ENCODE measurements at regions not wholly inside any gene's neighbourhood (a gene's known extent, or its start where the extent isn't known, plus 50 kb on each side); places are given as distances from the start of the nearest gene placed in this dataset.

DNA sequence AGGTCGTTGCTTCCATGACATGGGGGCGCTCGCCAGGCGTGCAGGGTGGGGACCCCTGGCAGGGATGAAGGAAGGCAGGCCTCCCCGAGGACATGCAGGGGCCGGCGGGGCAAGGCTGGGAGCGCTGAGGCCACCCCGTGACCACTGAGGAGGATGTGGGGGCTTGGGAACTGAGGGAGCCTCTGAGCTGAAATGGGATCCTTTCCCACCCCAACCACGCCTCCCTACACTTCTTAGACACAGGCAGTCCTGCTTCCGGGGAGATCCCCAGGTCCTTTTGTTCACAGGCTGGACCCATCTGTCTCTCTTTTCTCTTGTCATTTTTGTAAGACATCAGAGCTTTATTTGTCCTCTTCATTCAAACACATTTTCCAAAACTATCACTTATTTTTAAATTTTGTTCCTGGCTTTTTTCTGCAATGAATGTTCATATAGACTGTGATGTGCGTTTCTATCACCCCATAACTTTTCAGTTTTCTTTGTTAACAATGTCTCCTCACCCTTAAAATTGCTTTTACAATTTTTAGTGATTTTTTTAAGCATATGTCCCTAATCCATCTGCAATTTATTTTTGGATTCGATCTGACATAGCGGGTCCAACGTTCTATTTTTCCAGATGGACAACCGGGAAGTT, 156.7 kb upstream of the BACE2 start:
- H3K4me1 ChIP-seq (ENCODE audit: control insufficient read depth, insufficient read depth, low read length, poor library complexity, severe bottlenecking) = no peaks in the 10 kb centered on the region
- H3K4me3 ChIP-seq (ENCODE audit: extremely low read depth, insufficient read depth, low read length, poor library complexity, severe bottlenecking) = no peak overlapping the region
- 84 to 90% methylated on average over 7 to 11 of the region's 16 CpGs for WGBS, 2 experiments (ENCODE audit: insufficient coverage in 2 of 2)
- no peaks in the 10 kb centered on the region for H3K9me3 ChIP-seq (ENCODE audit: control insufficient read depth, low read length)
- no peaks in the 10 kb centered on the region for H3K36me3 ChIP-seq (ENCODE audit: control insufficient read depth, insufficient read depth, low read length)
- no peak overlapping the region for H3K27ac ChIP-seq (ENCODE audit: low read depth, low read length, severe bottlenecking)

DNA sequence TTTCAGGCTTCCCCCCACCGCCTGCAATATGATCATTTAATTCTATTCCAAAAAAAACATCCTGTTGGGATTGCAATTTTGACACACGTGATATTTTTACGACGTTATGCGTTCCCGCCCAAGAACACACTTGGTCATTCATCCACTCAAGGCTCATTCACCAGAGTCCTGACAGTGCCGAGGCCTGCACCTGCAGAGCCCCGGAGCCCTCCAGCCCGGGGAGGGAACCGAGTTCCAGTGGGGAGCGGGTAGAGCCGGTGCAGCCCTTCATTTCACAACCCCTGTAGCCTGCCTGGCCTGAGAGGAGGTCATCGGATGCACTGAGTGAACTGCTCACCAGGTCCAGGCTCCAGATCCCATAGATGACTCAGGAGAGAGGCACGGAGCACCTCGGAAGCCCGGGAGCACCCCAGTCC, 156.0 kb upstream of the BACE2 start:
- WGBS, 2 experiments (ENCODE audit: insufficient coverage in 2 of 2) = 92 to 93% methylated on average over 9 to 12 of the region's 16 CpGs
- no peaks in the 10 kb centered on the region for H3K4me1 ChIP-seq (ENCODE audit: control insufficient read depth, insufficient read depth, low read length, poor library complexity, severe bottlenecking)
- H3K36me3 ChIP-seq (ENCODE audit: control insufficient read depth, insufficient read depth, low read length) = no peaks in the 10 kb centered on the region
- H3K27ac ChIP-seq (ENCODE audit: low read depth, low read length, severe bottlenecking) = no peak overlapping the region
- H3K9me3 ChIP-seq (ENCODE audit: control insufficient read depth, low read length) = no peaks in the 10 kb centered on the region
- H3K4me3 ChIP-seq (ENCODE audit: extremely low read depth, insufficient read depth, low read length, poor library complexity, severe bottlenecking) = no peak overlapping the region

- Histone ChIP-seq H3K9me3 (ENCODE audit: control insufficient read depth, low read length) (no peaks in the 10 kb centered on the region), H3K27ac (ENCODE audit: low read depth, low read length, severe bottlenecking) (no peak overlapping the region), H3K4me1 (ENCODE audit: control insufficient read depth, insufficient read depth, low read length, poor library complexity, severe bottlenecking) (no peaks in the 10 kb centered on the region), H3K4me3 (ENCODE audit: extremely low read depth, insufficient read depth, low read length, poor library complexity, severe bottlenecking) (no peak overlapping the region), H3K36me3 (ENCODE audit: control insufficient read depth, insufficient read depth, low read length) (no peaks in the 10 kb centered on the region)
- WGBS, 2 experiments (ENCODE audit: insufficient coverage in 2 of 2) = 79% methylated on average over 3 of the region's 3 CpGs
These were observed 155.5 kb upstream of the BACE2 start for GRCh38 chr21:41012425-41012824.

GRCh38 chr21:41016472-41016871, 151.5 kb upstream of the BACE2 start:
- H3K4me3 ChIP-seq (ENCODE audit: extremely low read depth, insufficient read depth, low read length, poor library complexity, severe bottlenecking) = no peak overlapping the region
- H3K36me3 ChIP-seq (ENCODE audit: control insufficient read depth, insufficient read depth, low read length) = no peaks in the 10 kb centered on the region
- H3K9me3 ChIP-seq (ENCODE audit: control insufficient read depth, low read length) = no peaks in the 10 kb centered on the region
- H3K4me1 ChIP-seq (ENCODE audit: control insufficient read depth, insufficient read depth, low read length, poor library complexity, severe bottlenecking) = no peaks in the 10 kb centered on the region
- no peak overlapping the region for H3K27ac ChIP-seq (ENCODE audit: low read depth, low read length, severe bottlenecking)
- no CpG with 5 or more reads among the region's 2 CpGs for whole genome bisulfite sequencing, 2 experiments (ENCODE audit: insufficient coverage in 2 of 2)

GRCh38 chr21:41018431-41018830, 149.5 kb upstream of the BACE2 start:
- whole genome bisulfite sequencing, 2 experiments (ENCODE audit: insufficient coverage in 2 of 2) = no CpG with 5 or more reads among the region's 2 CpGs
- Histone ChIP-seq H3K4me1 (ENCODE audit: control insufficient read depth, insufficient read depth, low read length, poor library complexity, severe bottlenecking) (no peaks in the 10 kb centered on the region), H3K9me3 (ENCODE audit: control insufficient read depth, low read length) (no peaks in the 10 kb centered on the region), H3K4me3 (ENCODE audit: extremely low read depth, insufficient read depth, low read length, poor library complexity, severe bottlenecking) (no peak overlapping the region), H3K27ac (ENCODE audit: low read depth, low read length, severe bottlenecking) (no peak overlapping the region), H3K36me3 (ENCODE audit: control insufficient read depth, insufficient read depth, low read length) (no peaks in the 10 kb centered on the region)

- H3K4me1 ChIP-seq (ENCODE audit: control insufficient read depth, insufficient read depth, low read length, poor library complexity, severe bottlenecking) = no peaks in the 10 kb centered on the region
- no peak overlapping the region for H3K4me3 ChIP-seq (ENCODE audit: extremely low read depth, insufficient read depth, low read length, poor library complexity, severe bottlenecking)
- H3K27ac ChIP-seq (ENCODE audit: low read depth, low read length, severe bottlenecking) = no peak overlapping the region
- whole genome bisulfite sequencing, 2 experiments (ENCODE audit: insufficient coverage in 2 of 2) = 80 to 100% methylated on average over 2 of the region's 7 CpGs
- H3K9me3 ChIP-seq (ENCODE audit: control insufficient read depth, low read length) = peaks cover 3% of the 10 kb centered on the region
- no peaks in the 10 kb centered on the region for H3K36me3 ChIP-seq (ENCODE audit: control insufficient read depth, insufficient read depth, low read length)
These were observed 144.0 kb upstream of the BACE2 start for GRCh38 chr21:41023936-41024335.

- Histone ChIP-seq H3K9me3 (ENCODE audit: control insufficient read depth, low read length) (peaks cover 3% of the 10 kb centered on the region), H3K36me3 (ENCODE audit: control insufficient read depth, insufficient read depth, low read length) (no peaks in the 10 kb centered on the region), H3K4me1 (ENCODE audit: control insufficient read depth, insufficient read depth, low read length, poor library complexity, severe bottlenecking) (no peaks in the 10 kb centered on the region), H3K4me3 (ENCODE audit: extremely low read depth, insufficient read depth, low read length, poor library complexity, severe bottlenecking) (no peak overlapping the region), H3K27ac (ENCODE audit: low read depth, low read length, severe bottlenecking) (no peak overlapping the region)
- 80% methylated on average over 1 of the region's 2 CpGs; no CpG with 5 or more reads in 1 of the 2 experiments for WGBS, 2 experiments (ENCODE audit: insufficient coverage in 2 of 2)
These were observed 143.6 kb upstream of the BACE2 start for GRCh38 chr21:41024341-41024740.

DNA sequence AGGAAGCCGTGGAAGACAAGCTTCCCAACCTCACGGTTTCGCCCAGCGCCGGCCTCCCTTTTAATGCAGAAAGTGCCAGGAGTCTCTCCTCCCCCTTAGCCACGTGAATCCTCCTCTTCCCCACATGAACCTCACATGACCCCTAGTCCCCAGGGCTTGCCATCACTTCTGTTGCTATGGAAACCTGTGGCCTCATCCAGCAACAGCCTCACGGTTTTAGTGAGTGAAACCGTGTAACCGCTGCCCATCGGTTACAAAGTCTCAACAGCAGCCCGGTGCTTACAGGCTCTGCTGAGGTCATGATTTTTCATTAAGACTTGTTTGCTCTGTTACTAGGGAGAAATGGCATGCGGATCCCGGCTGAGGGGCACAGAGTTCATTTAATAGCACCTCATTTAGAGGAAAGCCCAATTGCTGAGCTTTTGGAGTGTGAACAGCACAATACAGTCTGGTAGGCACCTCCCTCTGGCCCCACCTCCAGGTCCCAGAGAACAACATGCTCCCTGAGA, 143.2 kb upstream of the BACE2 start:
- no peak overlapping the region for H3K27ac ChIP-seq (ENCODE audit: low read depth, low read length, severe bottlenecking)
- H3K9me3 ChIP-seq (ENCODE audit: control insufficient read depth, low read length) = peaks cover 3% of the 10 kb centered on the region
- WGBS, 2 experiments (ENCODE audit: insufficient coverage in 2 of 2) = 86 to 91% methylated on average over 6 to 10 of the region's 13 CpGs
- no peak overlapping the region for H3K4me3 ChIP-seq (ENCODE audit: extremely low read depth, insufficient read depth, low read length, poor library complexity, severe bottlenecking)
- H3K36me3 ChIP-seq (ENCODE audit: control insufficient read depth, insufficient read depth, low read length) = no peaks in the 10 kb centered on the region
- H3K4me1 ChIP-seq (ENCODE audit: control insufficient read depth, insufficient read depth, low read length, poor library complexity, severe bottlenecking) = no peaks in the 10 kb centered on the region

DNA sequence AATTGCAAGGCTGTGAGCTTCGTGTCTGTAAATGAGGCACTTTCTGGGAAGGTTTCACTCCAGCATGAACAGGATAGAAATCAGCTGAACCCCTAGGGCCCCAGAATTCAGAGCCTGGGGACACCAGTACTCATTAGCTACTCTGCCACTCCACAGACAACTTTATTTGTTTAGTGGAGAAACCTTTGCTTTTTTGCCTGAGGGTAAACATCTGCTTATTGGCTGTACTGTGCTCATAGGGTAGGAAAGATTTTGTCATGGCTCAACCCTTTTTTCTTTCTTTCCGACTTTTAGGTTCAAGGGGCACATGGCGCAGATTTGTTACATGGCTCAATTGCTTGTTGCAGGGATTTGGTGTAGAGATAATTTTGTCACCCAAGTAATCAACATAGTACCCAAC, 138.4 kb upstream of the BACE2 start:
- no peaks in the 10 kb centered on the region for H3K4me1 ChIP-seq (ENCODE audit: control insufficient read depth, insufficient read depth, low read length, poor library complexity, severe bottlenecking)
- H3K27ac ChIP-seq (ENCODE audit: low read depth, low read length, severe bottlenecking) = no peak overlapping the region
- H3K4me3 ChIP-seq (ENCODE audit: extremely low read depth, insufficient read depth, low read length, poor library complexity, severe bottlenecking) = no peak overlapping the region
- no peaks in the 10 kb centered on the region for H3K36me3 ChIP-seq (ENCODE audit: control insufficient read depth, insufficient read depth, low read length)
- peaks cover 3% of the 10 kb centered on the region for H3K9me3 ChIP-seq (ENCODE audit: control insufficient read depth, low read length)
- WGBS, 2 experiments (ENCODE audit: insufficient coverage in 2 of 2) = no CpG with 5 or more reads among the region's 3 CpGs

GRCh38 chr21:41031701-41032220, 136.2 kb upstream of the BACE2 start:
- H3K4me3 ChIP-seq (ENCODE audit: extremely low read depth, insufficient read depth, low read length, poor library complexity, severe bottlenecking) = no peak overlapping the region
- no peak overlapping the region for H3K27ac ChIP-seq (ENCODE audit: low read depth, low read length, severe bottlenecking)
- no peaks in the 10 kb centered on the region for H3K36me3 ChIP-seq (ENCODE audit: control insufficient read depth, insufficient read depth, low read length)
- H3K9me3 ChIP-seq (ENCODE audit: control insufficient read depth, low read length) = peaks cover 3% of the 10 kb centered on the region
- WGBS, 2 experiments (ENCODE audit: insufficient coverage in 2 of 2) = 93 to 97% methylated on average over 2 to 3 of the region's 3 CpGs
- H3K4me1 ChIP-seq (ENCODE audit: control insufficient read depth, insufficient read depth, low read length, poor library complexity, severe bottlenecking) = no peaks in the 10 kb centered on the region

- Histone ChIP-seq H3K4me1 (ENCODE audit: control insufficient read depth, insufficient read depth, low read length, poor library complexity, severe bottlenecking) (no peaks in the 10 kb centered on the region), H3K36me3 (ENCODE audit: control insufficient read depth, insufficient read depth, low read length) (no peaks in the 10 kb centered on the region), H3K9me3 (ENCODE audit: control insufficient read depth, low read length) (peaks cover 3% of the 10 kb centered on the region), H3K27ac (ENCODE audit: low read depth, low read length, severe bottlenecking) (no peak overlapping the region), H3K4me3 (ENCODE audit: extremely low read depth, insufficient read depth, low read length, poor library complexity, severe bottlenecking) (no peak overlapping the region)
- WGBS, 2 experiments (ENCODE audit: insufficient coverage in 2 of 2) = 100% methylated on average over 1 of the region's 1 CpG; no CpG with 5 or more reads in 1 of the 2 experiments
These were observed 135.4 kb upstream of the BACE2 start for GRCh38 chr21:41032541-41032940.
